Islet precursor cell (in vitro differentiated cells): ENCODE measurements at regions not wholly inside any gene's neighbourhood (a gene's known extent, or its start where the extent isn't known, plus 50 kb on each side); places are given as distances from the start of the nearest gene placed in this dataset.
"Not testable (repeated sequence)": the region's sequence is repeated elsewhere in the genome, so short reads cannot be mapped to it uniquely, and the experiment has no call there.

Experiments used
- DNase-seq: peaks from one replicate; pipeline ENCODE4 v3.0.0-alpha.2; 2018

GRCh38 chr9:39567396-39567795 is 211.9 kb downstream of the SPATA31A1 start:
- DNase-seq: not testable (repeated sequence)

GRCh38 chr9:39568900-39569299 is 213.4 kb downstream of the SPATA31A1 start:
- DNase-seq: not testable (repeated sequence)

GRCh38 chr9:39573024-39574022 is 217.9 kb downstream of the SPATA31A1 start:
- not testable (repeated sequence) for DNase-seq

- not testable (repeated sequence) for DNase-seq
Measured at GRCh38 chr9:39579000-39579399, 223.5 kb downstream of the SPATA31A1 start.

- not testable (repeated sequence) for DNase-seq
Measured at GRCh38 chr9:39581296-39581695, 225.8 kb downstream of the SPATA31A1 start.

GRCh38 chr9:39582677-39583412 is 227.4 kb downstream of the SPATA31A1 start:
- not testable (repeated sequence) for DNase-seq

- DNase-seq: not testable (repeated sequence)
Measured at GRCh38 chr9:39583413-39583747, 227.9 kb downstream of the SPATA31A1 start.

- DNase-seq: not testable (repeated sequence)
Measured at GRCh38 chr9:39585233-39585632, 229.8 kb downstream of the SPATA31A1 start.

GRCh38 chr9:39587844-39588499 is 232.5 kb downstream of the SPATA31A1 start:
- DNase-seq: peak; percentile 42

GRCh38 chr9:39588500-39589137 is 233.2 kb downstream of the SPATA31A1 start:
- DNase-seq: peak; percentile 38

GRCh38 chr9:39604089-39604488 is 248.6 kb downstream of the SPATA31A1 start:
- not testable (repeated sequence) for DNase-seq

- not testable (repeated sequence) for DNase-seq
Measured at GRCh38 chr9:39611449-39612231, 256.2 kb downstream of the SPATA31A1 start.

- DNase-seq: not testable (repeated sequence)
Measured at GRCh38 chr9:39616480-39616879, 261.0 kb downstream of the SPATA31A1 start.

- not testable (repeated sequence) for DNase-seq
Measured at GRCh38 chr9:39624048-39624447, 268.6 kb downstream of the SPATA31A1 start.

GRCh38 chr9:39632071-39632470 is 276.6 kb downstream of the SPATA31A1 start:
- not testable (repeated sequence) for DNase-seq

GRCh38 chr9:39649029-39649428 is 293.6 kb downstream of the SPATA31A1 start:
- DNase-seq: not testable (repeated sequence)

- not testable (repeated sequence) for DNase-seq
Measured at GRCh38 chr9:39656960-39657603, 301.6 kb downstream of the SPATA31A1 start.

- not testable (repeated sequence) for DNase-seq
Measured at GRCh38 chr9:39663020-39663419, 307.6 kb downstream of the SPATA31A1 start.

- not testable (repeated sequence) for DNase-seq
Measured at GRCh38 chr9:39663713-39664112, 308.2 kb downstream of the SPATA31A1 start.

GRCh38 chr9:39665020-39665419 is 309.6 kb downstream of the SPATA31A1 start:
- not testable (repeated sequence) for DNase-seq
